GM18868 (cell line): ENCODE measurements at regions not wholly inside any gene's neighbourhood (a gene's known extent, or its start where the extent isn't known, plus 50 kb on each side); places are given as distances from the start of the nearest gene placed in this dataset.
"Not testable (repeated sequence)": the region's sequence is repeated elsewhere in the genome, so short reads cannot be mapped to it uniquely, and the experiment has no call there.

Experiments
- ATAC-seq: cut with Tn5 transposase; IDR thresholded peaks from one replicate; pipeline ENCODE4 v1.9.1; 2021; ENCODE audit warnings: mild to moderate bottlenecking, moderate library complexity; ENCODE audit not compliant: unreplicated experiment

GRCh38 chr13:84132491-84132890 is 250.2 kb upstream of the SLITRK1 start:
- ATAC-seq, result no peak

GRCh38 chr13:84131249-84131648 is 249.0 kb upstream of the SLITRK1 start:
- ATAC-seq, result no peak

- ATAC-seq, result no peak
These were observed 248.3 kb upstream of the SLITRK1 start for GRCh38 chr13:84130495-84131114.

- no peak for ATAC-seq
These were observed 247.7 kb upstream of the SLITRK1 start for GRCh38 chr13:84129966-84130365.

- no peak for ATAC-seq
These were observed 245.4 kb upstream of the SLITRK1 start for GRCh38 chr13:84127597-84128128.

GRCh38 chr13:84126671-84127171 is 244.4 kb upstream of the SLITRK1 start:
- ATAC-seq, result peak; percentile 54

GRCh38 chr13:84121456-84121855 is 239.2 kb upstream of the SLITRK1 start:
- no peak for ATAC-seq

- ATAC-seq, result no peak
These were observed 236.7 kb upstream of the SLITRK1 start for GRCh38 chr13:84118839-84119409.

GRCh38 chr13:84098273-84098672 is 216.0 kb upstream of the SLITRK1 start:
- no peak for ATAC-seq

- no peak for ATAC-seq
These were observed 214.9 kb upstream of the SLITRK1 start for GRCh38 chr13:84097148-84097547.

- ATAC-seq, result no peak
These were observed 213.9 kb upstream of the SLITRK1 start for GRCh38 chr13:84096216-84096615.

- no peak for ATAC-seq
These were observed 206.7 kb upstream of the SLITRK1 start for GRCh38 chr13:84088996-84089395.

- ATAC-seq, result no peak
These were observed 204.5 kb upstream of the SLITRK1 start for GRCh38 chr13:84086847-84087162.

- ATAC-seq, result not testable (repeated sequence)
These were observed 204.0 kb upstream of the SLITRK1 start for GRCh38 chr13:84086098-84086846.

- no peak for ATAC-seq
These were observed 200.2 kb upstream of the SLITRK1 start for GRCh38 chr13:84082462-84082861.

- ATAC-seq, result no peak
These were observed 198.7 kb upstream of the SLITRK1 start for GRCh38 chr13:84080748-84081530.

GRCh38 chr13:84077271-84077670 is 195.0 kb upstream of the SLITRK1 start:
- ATAC-seq, result no peak

- no peak for ATAC-seq
These were observed 194.0 kb upstream of the SLITRK1 start for GRCh38 chr13:84076280-84076679.

- ATAC-seq, result no peak
These were observed 168.3 kb upstream of the SLITRK1 start for GRCh38 chr13:84050536-84050935.

- no peak for ATAC-seq
These were observed 167.4 kb upstream of the SLITRK1 start for GRCh38 chr13:84049443-84050219.
